GM12878 (cell line): ENCODE measurements at regions not wholly inside any gene's neighbourhood (a gene's known extent, or its start where the extent isn't known, plus 50 kb on each side); places are given as distances from the start of the nearest gene placed in this dataset. TPM values are rescaled to one million over a fixed set of nuclear protein-coding genes. Genes with fewer than 3 reads are reported as not detected.

Experiments used
- small RNA-seq: library from RNA; depleted of rRNA; stranded (forward); fragments of <200 nt; gene quantifications from one replicate; pipeline ENCODE3, GENCODE V24; 2014

Small RNAs in the stretch of these regions (small RNA-seq; reads per million reads assigned to genes)
- gene RF00017, result not detected
